ENCODE measurements at regions not wholly inside any gene's neighbourhood (a gene's known extent, or its start where the extent isn't known, plus 50 kb on each side); places are given as distances from the start of the nearest gene placed in this dataset.

- no peak for TF ChIP-seq EZH2 (IDR thresholded peaks at IDR 0.05; ENCODE audit: low read depth, unreplicated experiment)
- TF ChIP-seq, protein P1, sequence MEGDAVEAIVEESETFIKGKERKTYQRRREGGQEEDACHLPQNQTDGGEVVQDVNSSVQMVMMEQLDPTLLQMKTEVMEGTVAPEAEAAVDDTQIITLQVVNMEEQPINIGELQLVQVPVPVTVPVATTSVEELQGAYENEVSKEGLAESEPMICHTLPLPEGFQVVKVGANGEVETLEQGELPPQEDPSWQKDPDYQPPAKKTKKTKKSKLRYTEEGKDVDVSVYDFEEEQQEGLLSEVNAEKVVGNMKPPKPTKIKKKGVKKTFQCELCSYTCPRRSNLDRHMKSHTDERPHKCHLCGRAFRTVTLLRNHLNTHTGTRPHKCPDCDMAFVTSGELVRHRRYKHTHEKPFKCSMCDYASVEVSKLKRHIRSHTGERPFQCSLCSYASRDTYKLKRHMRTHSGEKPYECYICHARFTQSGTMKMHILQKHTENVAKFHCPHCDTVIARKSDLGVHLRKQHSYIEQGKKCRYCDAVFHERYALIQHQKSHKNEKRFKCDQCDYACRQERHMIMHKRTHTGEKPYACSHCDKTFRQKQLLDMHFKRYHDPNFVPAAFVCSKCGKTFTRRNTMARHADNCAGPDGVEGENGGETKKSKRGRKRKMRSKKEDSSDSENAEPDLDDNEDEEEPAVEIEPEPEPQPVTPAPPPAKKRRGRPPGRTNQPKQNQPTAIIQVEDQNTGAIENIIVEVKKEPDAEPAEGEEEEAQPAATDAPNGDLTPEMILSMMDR (conservative IDR thresholded peaks at IDR 0.05; ENCODE audit: low read depth in 2 of 2): no peak
- no peak for TF ChIP-seq NANOG (IDR thresholded peaks at IDR 0.05; ENCODE audit: borderline replicate concordance)
- TF ChIP-seq EZH2phosphoT487 (IDR thresholded peaks at IDR 0.05; ENCODE audit: unreplicated experiment): no peak
- no peak for TF ChIP-seq REST (IDR thresholded peaks at IDR 0.05; ENCODE audit: unreplicated experiment)
Measured at GRCh38 chr11:92670308-92670890, 299.1 kb upstream of the MTNR1B start.

All from GM23338 (cell line).